Nephron (organoid): ENCODE measurements at regions not wholly inside any gene's neighbourhood (a gene's known extent, or its start where the extent isn't known, plus 50 kb on each side); places are given as distances from the start of the nearest gene placed in this dataset.

ENCODE experiments used
- H3K27ac Mint-ChIP-seq, 3 experiments: 2 replicates each; pipeline ENCODE4 v1.8.0; 2020; ENCODE audit warnings: mixed read lengths in 3 of 3, mild to moderate bottlenecking in 2 of 3, moderate library complexity in 1 of 3
- H3K27me3 Mint-ChIP-seq: 2 replicates; pipeline ENCODE4 v1.8.0; 2021; ENCODE audit warnings: low read depth, mild to moderate bottlenecking, moderate library complexity, mixed read lengths
- H3K36me3 Mint-ChIP-seq: 2 replicates; pipeline ENCODE4 v1.8.0; 2020; ENCODE audit warnings: low read depth, mixed read lengths
- H3K4me1 Mint-ChIP-seq: 2 replicates; pipeline ENCODE4 v1.8.0; 2020; ENCODE audit warnings: mixed read lengths
- H3K4me3 Mint-ChIP-seq, 3 experiments: 2 replicates each; pipeline ENCODE4 v1.8.0; 2020; ENCODE audit warnings: mild to moderate bottlenecking in 3 of 3, mixed read lengths in 3 of 3, moderate library complexity in 2 of 3
- H3K9me3 Mint-ChIP-seq: 2 replicates; pipeline ENCODE4 v1.8.0; 2020; ENCODE audit warnings: mixed read lengths
- CTCF ChIP-seq, 3 experiments: fragments of 200-600 bp; sonication (generic); IDR thresholded peaks; one replicate each; pipeline ENCODE4 v1.5.0; 2021; ENCODE audit warnings: antibody characterized with exemption in 3 of 3; ENCODE audit not compliant: unreplicated experiment in 3 of 3

- peaks cover 3% of the 10 kb centered on the region for H3K9me3 Mint-ChIP-seq
- H3K27ac Mint-ChIP-seq = no peak overlapping the region
- H3K4me1 Mint-ChIP-seq = no peaks in the 10 kb centered on the region
- TF ChIP-seq CTCF (IDR thresholded peaks at IDR 0.05; ENCODE audit: unreplicated experiment in 3 of 3) = no peak
- no peaks in the 10 kb centered on the region for H3K36me3 Mint-ChIP-seq
- no peak overlapping the region for H3K4me3 Mint-ChIP-seq
- peaks cover 9% of the 10 kb centered on the region for H3K27me3 Mint-ChIP-seq
These were observed 130.4 kb upstream of the MPHOSPH6 start for GRCh38 chr16:82300374-82300951.

GRCh38 chr16:82298472-82298871 lies 128.4 kb upstream of the MPHOSPH6 start:
- Mint-ChIP-seq H3K27ac (no peak overlapping the region), H3K4me3 (no peak overlapping the region), H3K27me3 (no peaks in the 10 kb centered on the region), H3K9me3 (no peaks in the 10 kb centered on the region), H3K4me1 (no peaks in the 10 kb centered on the region), H3K36me3 (no peaks in the 10 kb centered on the region)
- no peak for TF ChIP-seq CTCF (IDR thresholded peaks at IDR 0.05; ENCODE audit: unreplicated experiment in 3 of 3)

GRCh38 chr16:82295290-82296201 lies 125.5 kb upstream of the MPHOSPH6 start:
- no peaks in the 10 kb centered on the region for H3K9me3 Mint-ChIP-seq
- no peaks in the 10 kb centered on the region for H3K4me1 Mint-ChIP-seq
- TF ChIP-seq CTCF (IDR thresholded peaks at IDR 0.05; ENCODE audit: unreplicated experiment in 3 of 3) = no peak
- H3K27ac Mint-ChIP-seq = peak overlapping the region in 1 of 3 experiments; percentile 1
- no peak overlapping the region for H3K4me3 Mint-ChIP-seq
- no peaks in the 10 kb centered on the region for H3K36me3 Mint-ChIP-seq
- H3K27me3 Mint-ChIP-seq = peaks cover 4% of the 10 kb centered on the region

GRCh38 chr16:82293671-82294070 lies 123.6 kb upstream of the MPHOSPH6 start:
- no peak overlapping the region for H3K27ac Mint-ChIP-seq
- no peaks in the 10 kb centered on the region for H3K36me3 Mint-ChIP-seq
- peaks cover 4% of the 10 kb centered on the region for H3K27me3 Mint-ChIP-seq
- no peak overlapping the region for H3K4me3 Mint-ChIP-seq
- no peak for TF ChIP-seq CTCF (IDR thresholded peaks at IDR 0.05; ENCODE audit: unreplicated experiment in 3 of 3)
- peaks cover 3% of the 10 kb centered on the region for H3K9me3 Mint-ChIP-seq
- H3K4me1 Mint-ChIP-seq = no peaks in the 10 kb centered on the region

GRCh38 chr16:82287937-82288336 lies 117.9 kb upstream of the MPHOSPH6 start:
- no peak overlapping the region for H3K4me3 Mint-ChIP-seq
- H3K36me3 Mint-ChIP-seq = no peaks in the 10 kb centered on the region
- peaks cover under 1% of the 10 kb centered on the region for H3K27me3 Mint-ChIP-seq
- H3K9me3 Mint-ChIP-seq = peaks cover 3% of the 10 kb centered on the region
- H3K4me1 Mint-ChIP-seq = no peaks in the 10 kb centered on the region
- TF ChIP-seq CTCF (IDR thresholded peaks at IDR 0.05; ENCODE audit: unreplicated experiment in 3 of 3) = no peak
- no peak overlapping the region for H3K27ac Mint-ChIP-seq
